Adrenal gland (tissue), 9 donors: ENCODE measurements at regions not wholly inside any gene's neighbourhood (a gene's known extent, or its start where the extent isn't known, plus 50 kb on each side); places are given as distances from the start of the nearest gene placed in this dataset.

Source experiments
- DNase-seq, 7 donors: peaks; one replicate each; pipeline ENCODE4 v3.0.0-alpha.2; 2019 to 2020
- H3K27ac ChIP-seq, 5 donors: fragments of 200-600 bp; sonication (generic) in 4 of 5; 1 replicate in 3 of 5; 2 replicates in 2 of 5; pipeline versions ENCODE4 v1.5.1 to v1.8.0; 2016 to 2020; ENCODE audit warnings: mild to moderate bottlenecking in 1 of 5
- H3K27me3 ChIP-seq: fragments of 200-600 bp; 2 replicates; pipeline ENCODE4 v1.8.0; 2021
- H3K36me3 ChIP-seq, 2 donors: fragments of 200-600 bp; replicated peaks in 1 of 2; 1 replicate in 1 of 2; 2 replicates in 1 of 2; pipeline versions ENCODE4 v1.5.1 to v1.8.0; 2018 to 2022
- H3K4me1 ChIP-seq, 2 donors: fragments of 200-600 bp; replicated peaks in 1 of 2; 1 replicate in 1 of 2; 2 replicates in 1 of 2; pipeline versions ENCODE4 v1.5.1 to v1.8.0; 2018 to 2021
- H3K4me3 ChIP-seq, 4 donors: fragments of 200-600 bp; sonication (generic) in 3 of 4; one replicate each; pipeline ENCODE4 v1.5.1; 2016 to 2018
- H3K9me3 ChIP-seq, 3 donors: fragments of 200-600 bp; sonication (generic) in 1 of 3; replicated peaks in 1 of 3; 1 replicate in 2 of 3; 2 replicates in 1 of 3; pipeline versions ENCODE4 v1.5.1 to v1.8.0; 2016 to 2021
- CTCF ChIP-seq, 6 experiments: fragments of 450-650 bp in 4 of 6; fragments of 200-600 bp in 2 of 6; sonication (generic) in 1 of 6; IDR thresholded peaks; 1 replicate in 5 of 6; 2 replicates in 1 of 6; pipeline versions ENCODE4 v1.5.1 to v1.8.0; 2016 to 2021; ENCODE audit warnings: antibody characterized with exemption in 6 of 6, mild to moderate bottlenecking in 2 of 6, moderate library complexity in 1 of 6
- POLR2A ChIP-seq, 2 donors: fragments of 450-650 bp; IDR thresholded peaks; one replicate each; pipeline ENCODE4 v1.6.1; 2017; ENCODE audit warnings: antibody characterized with exemption in 2 of 2, mild to moderate bottlenecking in 2 of 2, moderate library complexity in 1 of 2
- WGBS, 4 donors: extraction: QIAGEN DNeasy Blood & Tissue Kit in 2 of 4; methylation state at CpG; one replicate each; pipeline versions ENCODE4 v1.1.5 to v1.1.7; 2013 to 2017; 5-methylcytosine and 5-hydroxymethylcytosine counted together
- intact Hi-C, 2 donors: fragments of 100-400 bp; cut with DNase I; formaldehyde crosslinking; loops; one replicate each; pipeline versions ENCODE4 v1.14.1 to v1.15.0; 2022 to 2023
- donor health status: healthy with polysubstance abuse.
- donor health status: Bipolar disorder and iron deficiency.
- donor health status: DM: yes; HTN: yes; CAD: no.
- donor health status: DM: no; HTN: no; CAD: no.
- donor health status: DM: no; HTN: no; CAD: no.

- no peak overlapping the region for H3K4me3 ChIP-seq
- no peak overlapping the region for H3K27ac ChIP-seq
- DNase-seq: no peak
- TF ChIP-seq CTCF (IDR thresholded peaks at IDR 0.05) (no peak), POLR2A (IDR thresholded peaks at IDR 0.05) (no peak)
- no peaks in the 10 kb centered on the region for H3K4me1 ChIP-seq
- intact Hi-C loops: no loop called here
- no peaks in the 10 kb centered on the region for H3K36me3 ChIP-seq
- H3K9me3 ChIP-seq: no peaks in the 10 kb centered on the region
- no peaks in the 10 kb centered on the region for H3K27me3 ChIP-seq
These were observed 345.6 kb downstream of the GRB14 start for GRCh38 chr2:164275659-164276058.

GRCh38 chr2:164260506-164260905, 360.8 kb downstream of the GRB14 start:
- no peaks in the 10 kb centered on the region for H3K9me3 ChIP-seq
- 49 to 76% (median 65%) methylated on average over 2 of the region's 2 CpGs for WGBS, 4 donors
- no peaks in the 10 kb centered on the region for H3K36me3 ChIP-seq
- no peak for TF ChIP-seq POLR2A (IDR thresholded peaks at IDR 0.05)
- TF ChIP-seq CTCF (IDR thresholded peaks at IDR 0.05): no peak
- H3K27ac ChIP-seq: no peak overlapping the region
- no peaks in the 10 kb centered on the region for H3K27me3 ChIP-seq
- intact Hi-C loops: no loop called here
- no peak for DNase-seq
- H3K4me3 ChIP-seq: no peak overlapping the region
- H3K4me1 ChIP-seq: no peaks in the 10 kb centered on the region

- Histone ChIP-seq H3K4me1 (no peaks in the 10 kb centered on the region), H3K27ac (no peak overlapping the region), H3K9me3 (no peaks in the 10 kb centered on the region), H3K4me3 (no peak overlapping the region), H3K36me3 (no peaks in the 10 kb centered on the region), H3K27me3 (no peaks in the 10 kb centered on the region)
- intact Hi-C loops: no loop called here
- WGBS, 4 donors: 51 to 73% (median 54%) methylated on average over 3 of the region's 3 CpGs
- TF ChIP-seq CTCF (IDR thresholded peaks at IDR 0.05): no peak
- TF ChIP-seq POLR2A (IDR thresholded peaks at IDR 0.05): no peak
- no peak for DNase-seq
These were observed 363.5 kb downstream of the GRB14 start for GRCh38 chr2:164257742-164258141.

- intact Hi-C loops: no loop called here
- no peaks in the 10 kb centered on the region for H3K27me3 ChIP-seq
- no peak for TF ChIP-seq POLR2A (IDR thresholded peaks at IDR 0.05)
- no peak for TF ChIP-seq CTCF (IDR thresholded peaks at IDR 0.05)
- 38 to 65% (median 52%) methylated on average over 2 of the region's 2 CpGs for WGBS, 4 donors
- H3K36me3 ChIP-seq: no peaks in the 10 kb centered on the region
- H3K4me3 ChIP-seq: no peak overlapping the region
- H3K4me1 ChIP-seq: no peaks in the 10 kb centered on the region
- DNase-seq: no peak
- H3K27ac ChIP-seq: no peak overlapping the region
- H3K9me3 ChIP-seq: peaks cover 0 to 5% (median 0%) of the 10 kb centered on the region in 3 donors
These were observed 368.6 kb downstream of the GRB14 start for GRCh38 chr2:164252568-164253287.
